OCI-LY7 (cell line): ENCODE measurements at regions not wholly inside any gene's neighbourhood (a gene's known extent, or its start where the extent isn't known, plus 50 kb on each side); places are given as distances from the start of the nearest gene placed in this dataset.
"Not testable (repeated sequence)": the region's sequence is repeated elsewhere in the genome, so short reads cannot be mapped to it uniquely, and the experiment has no call there.

Experiments used
- EZH2phosphoT487 ChIP-seq: fragments of 200-600 bp; sonication (generic); IDR thresholded peaks from 2 replicates; pipeline ENCODE4 v1.6.1; 2018; ENCODE audit warnings: low read depth, borderline replicate concordance, mild to moderate bottlenecking, mixed run types, antibody characterized with exemption, low read length, moderate library complexity, mixed read lengths
- TF ChIP-seq, protein P1 (sequence below): fragments of 200-600 bp; sonication (generic); conservative IDR thresholded peaks from 2 replicates; pipeline ENCODE4 v1.5.1; 2014; ENCODE audit warnings: mild to moderate bottlenecking, antibody characterized with exemption, low read length, moderate library complexity, mixed read lengths

DNA sequence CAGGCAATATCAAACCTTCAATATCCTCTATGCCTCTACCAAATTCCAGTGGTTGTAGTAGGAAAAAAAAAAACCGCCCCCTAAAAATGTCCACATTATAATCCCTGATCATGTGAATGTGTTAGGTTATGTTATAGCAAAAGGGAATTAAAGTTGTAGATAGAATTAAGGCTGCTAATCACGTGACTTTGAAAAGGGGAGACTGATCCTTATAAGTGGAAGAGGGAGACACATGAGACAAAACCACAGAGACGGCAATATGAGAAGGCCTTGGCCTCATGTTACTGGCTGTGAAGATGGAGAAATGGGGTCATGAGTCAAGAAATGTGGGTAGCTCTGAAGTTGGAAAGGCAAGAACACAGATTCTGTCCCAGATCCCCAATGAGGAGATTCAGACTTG lies 1711.3 kb downstream of the KHDRBS2 start:
- TF ChIP-seq, protein P1, sequence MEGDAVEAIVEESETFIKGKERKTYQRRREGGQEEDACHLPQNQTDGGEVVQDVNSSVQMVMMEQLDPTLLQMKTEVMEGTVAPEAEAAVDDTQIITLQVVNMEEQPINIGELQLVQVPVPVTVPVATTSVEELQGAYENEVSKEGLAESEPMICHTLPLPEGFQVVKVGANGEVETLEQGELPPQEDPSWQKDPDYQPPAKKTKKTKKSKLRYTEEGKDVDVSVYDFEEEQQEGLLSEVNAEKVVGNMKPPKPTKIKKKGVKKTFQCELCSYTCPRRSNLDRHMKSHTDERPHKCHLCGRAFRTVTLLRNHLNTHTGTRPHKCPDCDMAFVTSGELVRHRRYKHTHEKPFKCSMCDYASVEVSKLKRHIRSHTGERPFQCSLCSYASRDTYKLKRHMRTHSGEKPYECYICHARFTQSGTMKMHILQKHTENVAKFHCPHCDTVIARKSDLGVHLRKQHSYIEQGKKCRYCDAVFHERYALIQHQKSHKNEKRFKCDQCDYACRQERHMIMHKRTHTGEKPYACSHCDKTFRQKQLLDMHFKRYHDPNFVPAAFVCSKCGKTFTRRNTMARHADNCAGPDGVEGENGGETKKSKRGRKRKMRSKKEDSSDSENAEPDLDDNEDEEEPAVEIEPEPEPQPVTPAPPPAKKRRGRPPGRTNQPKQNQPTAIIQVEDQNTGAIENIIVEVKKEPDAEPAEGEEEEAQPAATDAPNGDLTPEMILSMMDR = not testable (repeated sequence)
- TF ChIP-seq EZH2phosphoT487 = not testable (repeated sequence)
